Epithelial cell of proximal tubule (primary cell): ENCODE measurements at regions not wholly inside any gene's neighbourhood (a gene's known extent, or its start where the extent isn't known, plus 50 kb on each side); places are given as distances from the start of the nearest gene placed in this dataset.

ENCODE experiments used
- DNase-seq: peaks from one replicate; pipeline ENCODE4 v3.0.0-alpha.2; 2011; ENCODE audit warnings: low read depth
- H3K4me3 ChIP-seq: 2 replicates; pipeline ENCODE4 v1.5.1; 2011; ENCODE audit warnings: low read depth, mild to moderate bottlenecking, low read length
- TF ChIP-seq, protein P1 (sequence below): conservative IDR thresholded peaks from 2 replicates; pipeline ENCODE4 v1.5.1; 2012; ENCODE audit warnings: low read depth, mild to moderate bottlenecking, low read length

DNA sequence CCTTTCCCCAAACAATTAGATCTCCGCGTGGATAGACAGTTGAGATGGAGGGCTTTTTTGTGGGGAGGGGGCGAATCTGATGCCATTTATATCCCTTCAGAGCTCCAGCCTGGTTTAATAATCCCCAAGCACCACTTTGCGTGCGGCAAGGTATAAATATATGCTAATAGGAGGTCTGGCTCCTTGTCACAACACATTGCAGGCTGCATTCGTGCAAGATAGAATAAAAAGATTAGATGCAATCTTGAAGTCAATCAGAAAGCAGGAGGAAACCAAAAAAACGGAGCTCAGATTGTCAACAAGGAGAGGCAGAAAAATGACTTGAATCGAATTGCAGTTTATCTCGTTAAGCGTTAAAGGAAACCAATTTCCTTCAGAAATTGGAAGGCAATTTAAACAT is 248.7 kb downstream of the SPTSSA start:
- TF ChIP-seq, protein P1, sequence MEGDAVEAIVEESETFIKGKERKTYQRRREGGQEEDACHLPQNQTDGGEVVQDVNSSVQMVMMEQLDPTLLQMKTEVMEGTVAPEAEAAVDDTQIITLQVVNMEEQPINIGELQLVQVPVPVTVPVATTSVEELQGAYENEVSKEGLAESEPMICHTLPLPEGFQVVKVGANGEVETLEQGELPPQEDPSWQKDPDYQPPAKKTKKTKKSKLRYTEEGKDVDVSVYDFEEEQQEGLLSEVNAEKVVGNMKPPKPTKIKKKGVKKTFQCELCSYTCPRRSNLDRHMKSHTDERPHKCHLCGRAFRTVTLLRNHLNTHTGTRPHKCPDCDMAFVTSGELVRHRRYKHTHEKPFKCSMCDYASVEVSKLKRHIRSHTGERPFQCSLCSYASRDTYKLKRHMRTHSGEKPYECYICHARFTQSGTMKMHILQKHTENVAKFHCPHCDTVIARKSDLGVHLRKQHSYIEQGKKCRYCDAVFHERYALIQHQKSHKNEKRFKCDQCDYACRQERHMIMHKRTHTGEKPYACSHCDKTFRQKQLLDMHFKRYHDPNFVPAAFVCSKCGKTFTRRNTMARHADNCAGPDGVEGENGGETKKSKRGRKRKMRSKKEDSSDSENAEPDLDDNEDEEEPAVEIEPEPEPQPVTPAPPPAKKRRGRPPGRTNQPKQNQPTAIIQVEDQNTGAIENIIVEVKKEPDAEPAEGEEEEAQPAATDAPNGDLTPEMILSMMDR, result no peak
- DNase-seq, result no peak
- no peak overlapping the region for H3K4me3 ChIP-seq

GRCh38 chr14:34212172-34212929 is 249.7 kb downstream of the SPTSSA start:
- DNase-seq, result peak; percentile 72
- H3K4me3 ChIP-seq, result no peak overlapping the region
- TF ChIP-seq, protein P1, result no peak

GRCh38 chr14:34211732-34212131 is 250.3 kb downstream of the SPTSSA start:
- peak; percentile 81 for DNase-seq
- TF ChIP-seq, protein P1, result no peak
- H3K4me3 ChIP-seq, result no peak overlapping the region

DNA sequence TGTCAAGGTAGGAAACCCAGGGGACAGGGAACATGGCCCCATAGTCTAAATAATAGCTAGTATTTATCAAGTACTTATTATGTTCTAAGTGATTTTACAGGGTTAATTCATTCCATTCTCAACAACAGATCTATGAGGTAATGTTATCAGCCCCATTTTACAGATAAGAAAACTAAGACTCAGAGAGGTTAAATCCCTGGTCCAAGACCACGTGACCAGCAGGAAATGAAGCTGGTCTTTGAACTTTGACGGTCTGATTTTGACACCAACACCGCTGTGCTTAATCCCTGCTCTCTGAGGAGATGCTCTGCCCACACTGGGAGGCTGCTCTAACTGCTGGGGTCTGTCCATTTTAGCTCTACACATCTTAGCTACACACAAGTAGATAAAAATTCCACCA is 253.5 kb downstream of the SPTSSA start:
- DNase-seq, result no peak
- TF ChIP-seq, protein P1, result no peak
- no peak overlapping the region for H3K4me3 ChIP-seq

DNA sequence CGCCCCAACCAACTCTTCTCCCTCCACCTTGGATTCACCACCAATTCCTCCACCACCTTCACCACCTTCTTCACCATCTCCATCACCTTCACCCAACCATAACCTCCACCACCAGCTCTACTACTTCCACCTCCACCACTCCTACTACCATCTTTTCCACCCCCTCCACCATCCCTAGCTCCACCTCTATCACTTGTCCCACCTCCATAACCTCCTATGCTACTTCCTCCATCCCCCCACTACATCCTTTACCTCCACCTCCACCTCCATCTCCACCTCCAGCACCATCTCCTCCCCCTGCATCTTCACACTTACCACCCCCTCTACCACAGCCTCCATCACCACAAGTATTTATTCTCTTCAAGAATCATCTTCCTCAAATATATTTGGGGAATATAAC is 254.9 kb upstream of the EGLN3 start:
- TF ChIP-seq, protein P1, result no peak
- H3K4me3 ChIP-seq, result no peak overlapping the region
- no peak for DNase-seq

DNA sequence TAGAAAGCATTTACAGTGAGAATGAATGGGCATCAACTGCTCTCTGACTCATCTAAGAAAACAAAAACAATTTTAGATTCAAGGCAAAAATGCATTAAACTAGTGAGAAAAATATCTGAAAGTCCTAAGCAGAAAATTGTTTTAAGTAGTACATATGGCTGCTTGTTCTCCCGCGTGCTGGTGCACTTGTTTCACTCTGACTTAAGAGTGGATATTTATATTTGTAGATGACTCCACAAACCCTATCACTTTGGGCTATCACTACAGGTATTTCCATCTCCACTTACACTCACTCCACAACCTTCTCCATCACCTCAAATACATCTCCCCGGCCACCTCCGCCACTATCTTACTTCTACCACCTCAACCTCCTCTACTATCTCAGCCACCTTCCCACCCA is 253.9 kb upstream of the EGLN3 start:
- no peak overlapping the region for H3K4me3 ChIP-seq
- DNase-seq, result no peak
- TF ChIP-seq, protein P1, result no peak

- TF ChIP-seq, protein P1, result no peak
- DNase-seq, result no peak
- no peak overlapping the region for H3K4me3 ChIP-seq
Measured at GRCh38 chr14:34203251-34203722, 252.4 kb upstream of the EGLN3 start.
